ENCODE measurements at regions not wholly inside any gene's neighbourhood (a gene's known extent, or its start where the extent isn't known, plus 50 kb on each side); places are given as distances from the start of the nearest gene placed in this dataset.

- H3K36me3 ChIP-seq (ENCODE audit: control insufficient read depth, insufficient read depth, low read length), result no peaks in the 10 kb centered on the region
- H3K4me3 ChIP-seq (ENCODE audit: low read depth, low read length), result no peak overlapping the region
- FAIRE-seq (no peak), DNase-seq (ENCODE audit: low read depth) (no peak)
- H3K27me3 ChIP-seq (ENCODE audit: control insufficient read depth, insufficient read depth, low read length), result no peaks in the 10 kb centered on the region
- TF ChIP-seq CTCF (IDR thresholded peaks at IDR 0.05; ENCODE audit: insufficient read depth, low read length, severe bottlenecking), result no peak
These were observed 298.3 kb downstream of the PTEN start for GRCh38 chr10:88161756-88162155.

- TF ChIP-seq CTCF (IDR thresholded peaks at IDR 0.05; ENCODE audit: insufficient read depth, low read length, severe bottlenecking), result no peak
- no peaks in the 10 kb centered on the region for H3K36me3 ChIP-seq (ENCODE audit: control insufficient read depth, insufficient read depth, low read length)
These were observed 299.4 kb downstream of the PTEN start for GRCh38 chr10:88162852-88163251.

GRCh38 chr10:88163572-88163971, 300.1 kb downstream of the PTEN start:
- no peak overlapping the region for H3K4me3 ChIP-seq (ENCODE audit: low read depth, low read length)
- FAIRE-seq, result no peak
- no peaks in the 10 kb centered on the region for H3K36me3 ChIP-seq (ENCODE audit: control insufficient read depth, insufficient read depth, low read length)
- no peaks in the 10 kb centered on the region for H3K27me3 ChIP-seq (ENCODE audit: control insufficient read depth, insufficient read depth, low read length)
- no peak for DNase-seq (ENCODE audit: low read depth)
- no peak for TF ChIP-seq CTCF (IDR thresholded peaks at IDR 0.05; ENCODE audit: insufficient read depth, low read length, severe bottlenecking)

More at GRCh38 chr10:88162852-88163251, 299.4 kb downstream of the PTEN start:
- DNase-seq (ENCODE audit: low read depth), result no peak
- Histone ChIP-seq H3K4me3 (ENCODE audit: low read depth, low read length) (no peak overlapping the region), H3K27me3 (ENCODE audit: control insufficient read depth, insufficient read depth, low read length) (no peaks in the 10 kb centered on the region)
- no peak for FAIRE-seq

DNA sequence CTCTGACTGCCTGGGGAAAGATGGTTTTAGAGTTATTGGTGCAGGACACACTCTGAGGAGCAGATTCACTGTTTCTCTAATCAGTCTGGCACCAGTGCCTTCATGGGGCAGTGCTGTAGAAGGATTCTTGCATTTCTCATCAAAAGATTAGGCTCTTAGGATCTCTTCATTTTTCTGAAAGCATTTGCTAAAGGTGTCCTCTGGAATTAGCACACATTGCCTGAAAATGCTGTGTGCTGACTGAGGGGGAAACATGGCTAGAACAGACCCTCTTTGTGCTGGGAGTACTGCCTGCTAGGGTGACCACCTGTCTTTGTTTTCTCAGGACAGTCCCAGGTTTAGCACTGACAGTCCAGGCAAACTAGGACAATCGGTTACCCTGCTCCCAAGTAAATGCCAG, 301.0 kb downstream of the PTEN start:
- FAIRE-seq, result peak; percentile 52
- no peaks in the 10 kb centered on the region for H3K36me3 ChIP-seq (ENCODE audit: control insufficient read depth, insufficient read depth, low read length)
- H3K27me3 ChIP-seq (ENCODE audit: control insufficient read depth, insufficient read depth, low read length), result no peaks in the 10 kb centered on the region
- DNase-seq (ENCODE audit: low read depth), result no peak
- TF ChIP-seq CTCF (IDR thresholded peaks at IDR 0.05; ENCODE audit: insufficient read depth, low read length, severe bottlenecking), result no peak
- no peak overlapping the region for H3K4me3 ChIP-seq (ENCODE audit: low read depth, low read length)

DNA sequence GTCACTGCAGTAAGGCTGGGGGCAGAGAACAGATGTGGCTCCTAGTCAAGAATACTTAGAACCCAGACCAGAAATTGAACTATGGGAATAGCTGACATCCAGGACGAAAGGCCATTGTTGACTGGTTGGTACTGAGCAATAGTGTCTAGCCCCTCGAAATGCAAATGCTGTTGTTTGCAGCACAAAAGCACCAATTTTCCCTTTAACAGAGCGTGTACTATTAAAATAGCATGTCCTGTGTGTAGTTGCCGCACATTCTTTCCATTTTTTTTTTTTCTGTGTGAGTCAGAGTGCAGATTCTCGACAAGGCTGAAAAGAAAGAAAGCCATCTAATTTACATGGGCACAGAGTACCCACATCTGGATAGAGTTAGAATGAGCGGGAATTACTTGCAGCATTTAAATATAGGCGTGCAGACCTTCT, 302.4 kb downstream of the PTEN start:
- DNase-seq (ENCODE audit: low read depth) (no peak), FAIRE-seq (no peak)
- no peaks in the 10 kb centered on the region for H3K36me3 ChIP-seq (ENCODE audit: control insufficient read depth, insufficient read depth, low read length)
- H3K27me3 ChIP-seq (ENCODE audit: control insufficient read depth, insufficient read depth, low read length), result no peaks in the 10 kb centered on the region
- no peak for TF ChIP-seq CTCF (IDR thresholded peaks at IDR 0.05; ENCODE audit: insufficient read depth, low read length, severe bottlenecking)
- H3K4me3 ChIP-seq (ENCODE audit: low read depth, low read length), result no peak overlapping the region
